ENCODE measurements at regions not wholly inside any gene's neighbourhood (a gene's known extent, or its start where the extent isn't known, plus 50 kb on each side); places are given as distances from the start of the nearest gene placed in this dataset.

GRCh38 chr12:68499616-68500015 lies 111.1 kb upstream of the RAP1B start:
- TF ChIP-seq POLR2A (IDR thresholded peaks at IDR 0.05), result no peak
- TF ChIP-seq, protein P1, sequence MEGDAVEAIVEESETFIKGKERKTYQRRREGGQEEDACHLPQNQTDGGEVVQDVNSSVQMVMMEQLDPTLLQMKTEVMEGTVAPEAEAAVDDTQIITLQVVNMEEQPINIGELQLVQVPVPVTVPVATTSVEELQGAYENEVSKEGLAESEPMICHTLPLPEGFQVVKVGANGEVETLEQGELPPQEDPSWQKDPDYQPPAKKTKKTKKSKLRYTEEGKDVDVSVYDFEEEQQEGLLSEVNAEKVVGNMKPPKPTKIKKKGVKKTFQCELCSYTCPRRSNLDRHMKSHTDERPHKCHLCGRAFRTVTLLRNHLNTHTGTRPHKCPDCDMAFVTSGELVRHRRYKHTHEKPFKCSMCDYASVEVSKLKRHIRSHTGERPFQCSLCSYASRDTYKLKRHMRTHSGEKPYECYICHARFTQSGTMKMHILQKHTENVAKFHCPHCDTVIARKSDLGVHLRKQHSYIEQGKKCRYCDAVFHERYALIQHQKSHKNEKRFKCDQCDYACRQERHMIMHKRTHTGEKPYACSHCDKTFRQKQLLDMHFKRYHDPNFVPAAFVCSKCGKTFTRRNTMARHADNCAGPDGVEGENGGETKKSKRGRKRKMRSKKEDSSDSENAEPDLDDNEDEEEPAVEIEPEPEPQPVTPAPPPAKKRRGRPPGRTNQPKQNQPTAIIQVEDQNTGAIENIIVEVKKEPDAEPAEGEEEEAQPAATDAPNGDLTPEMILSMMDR (IDR thresholded peaks at IDR 0.05 in 8 of 11, conservative IDR thresholded peaks at IDR 0.05 in 3 of 11), result no peak
